ENCODE measurements at regions not wholly inside any gene's neighbourhood (a gene's known extent, or its start where the extent isn't known, plus 50 kb on each side); places are given as distances from the start of the nearest gene placed in this dataset.

DNA sequence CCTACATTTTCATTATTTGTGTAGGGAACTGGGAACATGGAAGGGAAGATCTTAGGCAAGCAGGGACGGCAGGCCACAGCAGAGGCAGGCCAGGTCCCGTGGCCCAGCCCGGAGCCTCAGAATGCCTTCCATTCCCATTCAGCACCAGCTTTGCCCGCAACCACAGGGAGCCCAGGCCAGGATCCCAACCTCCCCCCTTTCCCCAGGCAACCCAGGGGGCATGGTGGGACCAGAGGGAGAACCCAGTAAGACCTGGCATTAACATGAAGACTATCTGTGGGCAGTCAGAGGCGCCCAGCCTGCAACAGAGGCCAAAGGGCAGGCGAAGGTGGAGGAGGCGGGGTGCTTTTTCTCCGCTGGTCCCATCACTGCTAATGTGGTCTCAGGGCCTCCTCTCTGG, 135.6 kb downstream of the TPRA1 start:
- Mint-ChIP-seq H3K9me3 (no peaks in the 10 kb centered on the region), H3K4me1 (peaks cover 4% of the 10 kb centered on the region), H3K27me3 (peaks cover 49% of the 10 kb centered on the region), H3K4me3 (no peak overlapping the region), H3K27ac (no peak overlapping the region), H3K36me3 (ENCODE audit: low read depth) (no peaks in the 10 kb centered on the region)
- ATAC-seq (ENCODE audit: low read depth) (no peak), DNase-seq (no peak)
- CTCF ChIA-PET, result interaction anchor here (1.0 to 2.5 kb wide), 5 partner anchors 8 to 933 kb away, joined by 3 to 17 read pairs (median 8); no protein-coding TSS in a partner anchor
- POLR2A ChIA-PET, result no interaction called here
- TF ChIP-seq, protein P1, sequence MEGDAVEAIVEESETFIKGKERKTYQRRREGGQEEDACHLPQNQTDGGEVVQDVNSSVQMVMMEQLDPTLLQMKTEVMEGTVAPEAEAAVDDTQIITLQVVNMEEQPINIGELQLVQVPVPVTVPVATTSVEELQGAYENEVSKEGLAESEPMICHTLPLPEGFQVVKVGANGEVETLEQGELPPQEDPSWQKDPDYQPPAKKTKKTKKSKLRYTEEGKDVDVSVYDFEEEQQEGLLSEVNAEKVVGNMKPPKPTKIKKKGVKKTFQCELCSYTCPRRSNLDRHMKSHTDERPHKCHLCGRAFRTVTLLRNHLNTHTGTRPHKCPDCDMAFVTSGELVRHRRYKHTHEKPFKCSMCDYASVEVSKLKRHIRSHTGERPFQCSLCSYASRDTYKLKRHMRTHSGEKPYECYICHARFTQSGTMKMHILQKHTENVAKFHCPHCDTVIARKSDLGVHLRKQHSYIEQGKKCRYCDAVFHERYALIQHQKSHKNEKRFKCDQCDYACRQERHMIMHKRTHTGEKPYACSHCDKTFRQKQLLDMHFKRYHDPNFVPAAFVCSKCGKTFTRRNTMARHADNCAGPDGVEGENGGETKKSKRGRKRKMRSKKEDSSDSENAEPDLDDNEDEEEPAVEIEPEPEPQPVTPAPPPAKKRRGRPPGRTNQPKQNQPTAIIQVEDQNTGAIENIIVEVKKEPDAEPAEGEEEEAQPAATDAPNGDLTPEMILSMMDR (IDR thresholded peaks at IDR 0.05), result no peak
- intact Hi-C loops (cut with micrococcal nuclease), result loop anchor here (1.0 to 5.0 kb wide), 3 partner anchors 776 to 1323 kb away; no protein-coding TSS in a partner anchor

DNA sequence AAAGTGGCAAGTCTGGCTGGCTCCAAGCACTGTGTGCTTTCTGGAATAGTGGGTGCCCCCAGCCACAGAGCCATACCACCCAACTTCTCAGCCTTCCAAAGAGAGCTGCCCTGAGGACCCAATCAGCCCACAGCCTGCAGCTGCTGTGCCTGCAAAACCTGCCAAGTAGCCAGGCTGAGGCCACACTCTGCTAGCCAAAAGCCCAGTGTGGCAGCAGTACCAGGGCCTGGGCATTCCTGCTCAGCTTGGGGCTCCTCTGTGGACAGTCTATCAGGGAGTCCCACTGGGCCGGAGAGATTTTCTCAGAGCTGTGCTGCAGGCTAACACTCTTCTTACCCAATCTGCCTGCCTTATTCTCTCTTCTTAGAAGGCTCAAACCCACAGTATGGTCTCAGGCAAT, 136.5 kb downstream of the TPRA1 start:
- Mint-ChIP-seq H3K4me3 (no peak overlapping the region), H3K9me3 (no peaks in the 10 kb centered on the region), H3K27ac (no peak overlapping the region), H3K36me3 (ENCODE audit: low read depth) (no peaks in the 10 kb centered on the region), H3K27me3 (peaks cover 44% of the 10 kb centered on the region), H3K4me1 (peaks cover 4% of the 10 kb centered on the region)
- no peak for ATAC-seq (ENCODE audit: low read depth)
- TF ChIP-seq, protein P1 (IDR thresholded peaks at IDR 0.05), result no peak
- POLR2A ChIA-PET, result no interaction called here
- intact Hi-C loops (cut with micrococcal nuclease), result no loop called here
- CTCF ChIA-PET, result interaction anchor here (2.1 to 2.5 kb wide), 2 partner anchors 702 to 774 kb away, joined by 8 to 17 read pairs; no protein-coding TSS in a partner anchor
- DNase-seq, result peak; percentile 11

- DNase-seq (peak; percentile 4), ATAC-seq (ENCODE audit: low read depth) (no peak)
- Mint-ChIP-seq H3K27ac (no peak overlapping the region), H3K4me1 (peaks cover 4% of the 10 kb centered on the region), H3K4me3 (no peak overlapping the region), H3K36me3 (ENCODE audit: low read depth) (no peaks in the 10 kb centered on the region), H3K9me3 (no peaks in the 10 kb centered on the region), H3K27me3 (peaks cover 32% of the 10 kb centered on the region)
- intact Hi-C loops (cut with micrococcal nuclease), result no loop called here
- ChIA-PET POLR2A (no interaction called here), CTCF (no interaction called here)
- TF ChIP-seq, protein P1 (IDR thresholded peaks at IDR 0.05), result no peak
These were observed 138.2 kb downstream of the TPRA1 start for GRCh38 chr3:127452321-127452821.

DNA sequence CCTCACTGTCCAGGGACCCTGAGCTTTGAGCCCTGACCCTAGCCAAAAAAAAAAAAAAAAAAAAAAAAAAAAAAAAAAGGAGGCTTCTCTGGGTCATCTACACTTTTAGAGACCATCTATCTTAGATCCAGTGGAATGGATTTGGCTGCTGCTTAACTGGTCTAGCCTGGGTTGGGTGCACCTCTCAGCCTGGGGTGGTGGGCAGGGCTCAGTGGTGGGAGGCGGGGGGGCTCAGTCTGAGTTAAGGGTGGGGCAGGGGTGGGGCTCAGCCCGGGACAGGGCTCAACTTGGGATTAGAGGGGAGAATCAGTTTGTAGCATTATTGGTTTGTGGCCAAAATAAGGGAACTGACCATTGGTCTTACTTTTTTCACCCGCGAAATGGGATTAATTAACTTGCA, 139.2 kb downstream of the TPRA1 start:
- DNase-seq (no peak), ATAC-seq (ENCODE audit: low read depth) (no peak)
- intact Hi-C loops (cut with micrococcal nuclease), result no loop called here
- H3K4me3 Mint-ChIP-seq, result no peak overlapping the region
- no peaks in the 10 kb centered on the region for H3K9me3 Mint-ChIP-seq
- TF ChIP-seq, protein P1 (IDR thresholded peaks at IDR 0.05), result no peak
- H3K36me3 Mint-ChIP-seq (ENCODE audit: low read depth), result no peaks in the 10 kb centered on the region
- no peak overlapping the region for H3K27ac Mint-ChIP-seq
- H3K27me3 Mint-ChIP-seq, result peaks cover 23% of the 10 kb centered on the region
- peaks cover 4% of the 10 kb centered on the region for H3K4me1 Mint-ChIP-seq
- CTCF ChIA-PET, result interaction anchor here (0.7 kb wide), 1 partner anchor 14 kb away, joined by 4 read pairs; no protein-coding TSS in a partner anchor
- POLR2A ChIA-PET, result no interaction called here

- no peak for ATAC-seq (ENCODE audit: low read depth)
- ChIA-PET CTCF (no interaction called here), POLR2A (no interaction called here)
- TF ChIP-seq, protein P1 (IDR thresholded peaks at IDR 0.05), result no peak
- intact Hi-C loops (cut with micrococcal nuclease), result no loop called here
- Mint-ChIP-seq H3K4me3 (no peak overlapping the region), H3K27ac (no peak overlapping the region), H3K27me3 (peaks cover 18% of the 10 kb centered on the region), H3K36me3 (ENCODE audit: low read depth) (no peaks in the 10 kb centered on the region), H3K4me1 (peaks cover 2% of the 10 kb centered on the region), H3K9me3 (no peaks in the 10 kb centered on the region)
- DNase-seq, result no peak
These were observed 140.2 kb downstream of the TPRA1 start for GRCh38 chr3:127450331-127450730.

Data from activated B cell treated with CpG ODN at 0.5 μM for 24 hours (primary cell).